ENCODE measurements at regions not wholly inside any gene's neighbourhood (a gene's known extent, or its start where the extent isn't known, plus 50 kb on each side); places are given as distances from the start of the nearest gene placed in this dataset.
A peak's percentile ranks its signal among the peaks of the same experiment; 100 is the strongest.

- no peak for DNase-seq
- no peak for TF ChIP-seq CTCF (IDR thresholded peaks at IDR 0.05)
- TF ChIP-seq POLR2A (IDR thresholded peaks at IDR 0.05): no peak
- Histone ChIP-seq H3K9me3 (no peaks in the 10 kb centered on the region), H3K36me3 (no peaks in the 10 kb centered on the region), H3K4me3 (no peak overlapping the region), H3K4me1 (peaks cover 3 to 57% (median 37%) of the 10 kb centered on the region in 12 donors), H3K27ac (peak overlapping the region in 7 of 12 donors; percentile 9 to 64 (median 21)), H3K27me3 (no peaks in the 10 kb centered on the region)
- WGBS, 4 donors: 76 to 82% (median 79%) methylated on average over 4 of the region's 4 CpGs
- ATAC-seq: peak in 1 of 4 donors; percentile 32
- intact Hi-C loops (cut with DNase I): loop anchor here in 1 of 10 donors (10.0 kb wide), 1 partner anchor 161 kb away; no protein-coding TSS in a partner anchor
Measured at GRCh38 chr12:46493834-46494181, 121.2 kb upstream of the SLC38A2 start.

GRCh38 chr12:46493150-46493833 lies 120.7 kb upstream of the SLC38A2 start:
- no peak overlapping the region for H3K4me3 ChIP-seq
- no peaks in the 10 kb centered on the region for H3K27me3 ChIP-seq
- no peaks in the 10 kb centered on the region for H3K9me3 ChIP-seq
- WGBS, 4 donors: 91 to 93% (median 92%) methylated on average over 5 of the region's 5 CpGs
- peak overlapping the region in 6 of 12 donors; percentile 12 to 64 (median 31) for H3K27ac ChIP-seq
- no peak for ATAC-seq
- TF ChIP-seq CTCF (IDR thresholded peaks at IDR 0.05): no peak
- no peak for TF ChIP-seq POLR2A (IDR thresholded peaks at IDR 0.05)
- intact Hi-C loops (cut with DNase I): loop anchor here in 1 of 10 donors (10.0 kb wide), 1 partner anchor 162 kb away; no protein-coding TSS in a partner anchor
- no peak for DNase-seq
- H3K36me3 ChIP-seq: no peaks in the 10 kb centered on the region
- H3K4me1 ChIP-seq: peaks cover 3 to 57% (median 37%) of the 10 kb centered on the region in 12 donors

GRCh38 chr12:46492471-46493085 lies 120.0 kb upstream of the SLC38A2 start:
- Histone ChIP-seq H3K9me3 (no peaks in the 10 kb centered on the region), H3K36me3 (no peaks in the 10 kb centered on the region), H3K4me1 (peaks cover 3 to 57% (median 37%) of the 10 kb centered on the region in 12 donors), H3K27me3 (no peaks in the 10 kb centered on the region), H3K4me3 (no peak overlapping the region), H3K27ac (peak overlapping the region in 7 of 12 donors; percentile 5 to 64 (median 32))
- intact Hi-C loops (cut with DNase I): loop anchor here in 1 of 10 donors (10.0 kb wide), 1 partner anchor 162 kb away; no protein-coding TSS in a partner anchor
- no peak for TF ChIP-seq POLR2A (IDR thresholded peaks at IDR 0.05)
- no peak for TF ChIP-seq CTCF (IDR thresholded peaks at IDR 0.05)
- peak; percentile 35 to 80 (median 66) for ATAC-seq
- no peak for DNase-seq
- WGBS, 4 donors: 46 to 61% (median 56%) methylated on average over 6 of the region's 6 CpGs

GRCh38 chr12:46491548-46491947 lies 119.0 kb upstream of the SLC38A2 start:
- intact Hi-C loops (cut with DNase I): loop anchor here in 1 of 10 donors (10.0 kb wide), 1 partner anchor 163 kb away; no protein-coding TSS in a partner anchor
- no peak for TF ChIP-seq CTCF (IDR thresholded peaks at IDR 0.05)
- no peaks in the 10 kb centered on the region for H3K27me3 ChIP-seq
- H3K27ac ChIP-seq: peak overlapping the region in 7 of 12 donors; percentile 6 to 64 (median 23)
- no peak for DNase-seq
- H3K36me3 ChIP-seq: no peaks in the 10 kb centered on the region
- H3K9me3 ChIP-seq: no peaks in the 10 kb centered on the region
- ATAC-seq: no peak
- no peak overlapping the region for H3K4me3 ChIP-seq
- WGBS, 4 donors: 53 to 68% (median 58%) methylated on average over 1 of the region's 1 CpG
- H3K4me1 ChIP-seq: peaks cover 3 to 57% (median 40%) of the 10 kb centered on the region in 12 donors

All from heart left ventricle (tissue), 16 donors.